SK-N-SH (cell line): ENCODE measurements at regions not wholly inside any gene's neighbourhood (a gene's known extent, or its start where the extent isn't known, plus 50 kb on each side); places are given as distances from the start of the nearest gene placed in this dataset.
A peak's percentile ranks its signal among the peaks of the same experiment; 100 is the strongest.

ENCODE experiments used
- CTCF ChIA-PET: fragments of 300-600, 350-600 bp; formaldehyde crosslinking; extraction: SDS; loops from one replicate; lab custom pipeline; 2021; lab: Yijun Ruan, JAX
- POLR2A ChIA-PET: fragments of 350-600 bp; sonication (Branson Sonifier 250); formaldehyde crosslinking; extraction: SDS; loops from one replicate; lab custom pipeline; 2020; ENCODE audit warnings: antibody characterized with exemption, inconsistent platforms; lab: Yijun Ruan, JAX
- DNase-seq: peaks from one replicate; pipeline ENCODE4 v3.0.0; 2012
- H2AFZ ChIP-seq: fragments of 200-600 bp; sonication (generic); 2 replicates; pipeline ENCODE4 v1.8.1; 2016; ENCODE audit warnings: antibody characterized with exemption, mild to moderate bottlenecking, low read depth
- H3F3A ChIP-seq: fragments of 200-600 bp; sonication (generic); replicated peaks from 2 replicates; pipeline ENCODE3; 2016; ENCODE audit warnings: antibody characterized with exemption, mild to moderate bottlenecking; ENCODE audit not compliant: insufficient read depth
- H3K27ac ChIP-seq, 2 experiments: fragments of 200-500 bp in 1 of 2; fragments of 200-600 bp in 1 of 2; sonication (Bioruptor generic) in 1 of 2; sonication (generic), shearing (Covaris generic) in 1 of 2; 2 replicates each; pipeline versions ENCODE4 v1.5.1 to v1.6.1; 2014 to 2016; ENCODE audit warnings: low read depth in 2 of 2, inconsistent platforms in 1 of 2, low read length in 1 of 2, mild to moderate bottlenecking in 1 of 2, mixed read lengths in 1 of 2
- H3K27me3 ChIP-seq: fragments of 200-600 bp; sonication (generic), shearing (Covaris generic); 2 replicates; pipeline ENCODE4 v1.6.1; 2016; ENCODE audit warnings: mixed run types; ENCODE audit not compliant: insufficient read depth
- H3K36me3 ChIP-seq, 2 experiments: fragments of 200-500 bp in 1 of 2; fragments of 200-600 bp in 1 of 2; sonication (Bioruptor generic) in 1 of 2; sonication (generic) in 1 of 2; replicated peaks in 1 of 2; 2 replicates each; pipeline versions ENCODE3 to v1.5.1; 2014 to 2016; ENCODE audit warnings: low read length in 1 of 2, mild to moderate bottlenecking in 1 of 2; ENCODE audit not compliant: insufficient read depth in 2 of 2, control insufficient read depth in 1 of 2
- H3K4me1 ChIP-seq, 2 experiments: fragments of 200-500 bp in 1 of 2; fragments of 200-600 bp in 1 of 2; sonication (Bioruptor generic) in 1 of 2; sonication (generic), shearing (Covaris generic) in 1 of 2; 2 replicates each; pipeline versions ENCODE4 v1.5.1 to v1.6.1; 2014 to 2016; ENCODE audit warnings: low read depth in 1 of 2, low read length in 1 of 2, mixed run types in 1 of 2; ENCODE audit not compliant: insufficient read depth in 2 of 2, control insufficient read depth in 1 of 2
- H3K4me2 ChIP-seq: fragments of 200-600 bp; sonication (generic), shearing (Covaris generic); 2 replicates; pipeline ENCODE4 v1.6.1; 2017; ENCODE audit warnings: mixed run types
- H3K4me3 ChIP-seq, 2 experiments: fragments of 200-500 bp in 1 of 2; fragments of 200-600 bp in 1 of 2; sonication (Bioruptor generic) in 1 of 2; sonication (generic), shearing (Covaris generic) in 1 of 2; 2 replicates each; pipeline versions ENCODE4 v1.5.1 to v1.8.1; 2014 to 2016; ENCODE audit warnings: low read depth in 2 of 2, inconsistent platforms in 1 of 2, low read length in 1 of 2, mild to moderate bottlenecking in 1 of 2, mixed read lengths in 1 of 2, moderate library complexity in 1 of 2
- H3K79me2 ChIP-seq: fragments of 200-600 bp; sonication (generic); 2 replicates; pipeline ENCODE4 v1.8.1; 2017; ENCODE audit warnings: mild to moderate bottlenecking; ENCODE audit not compliant: insufficient read depth
- H3K9ac ChIP-seq: fragments of 200-600 bp; sonication (generic); 2 replicates; pipeline ENCODE4 v1.6.1; 2017; ENCODE audit warnings: mixed run types
- H3K9me2 ChIP-seq: fragments of 200-600 bp; sonication (generic); 2 replicates; pipeline ENCODE4 v1.6.1; 2017; ENCODE audit warnings: mixed run types
- H3K9me3 ChIP-seq: fragments of 200-600 bp; sonication (generic); 2 replicates; pipeline ENCODE4 v1.6.1; 2017; ENCODE audit warnings: mixed run types, mild to moderate bottlenecking, moderate library complexity
- H4K20me1 ChIP-seq: fragments of 200-600 bp; sonication (generic); 2 replicates; pipeline ENCODE4 v1.6.1; 2017; ENCODE audit warnings: mild to moderate bottlenecking, mixed run types; ENCODE audit not compliant: insufficient read depth
- ELF1 ChIP-seq: IDR thresholded peaks from 2 replicates; pipeline ENCODE4 v1.4.0; 2012
- EP300 ChIP-seq, 2 experiments: IDR thresholded peaks; 2 replicates each; pipeline versions ENCODE4 v1.4.0 to v1.6.1; 2012; ENCODE audit warnings: borderline replicate concordance in 1 of 2, low read depth in 1 of 2, low read length in 1 of 2
- EZH2phosphoT487 ChIP-seq: fragments of 200-600 bp; sonication (generic); IDR thresholded peaks from 2 replicates; pipeline ENCODE4 v1.6.1; 2017; ENCODE audit warnings: low read depth, mixed run types, mild to moderate bottlenecking, antibody characterized with exemption, moderate library complexity, borderline replicate concordance
- FOSL2 ChIP-seq: IDR thresholded peaks from 2 replicates; pipeline ENCODE4 v1.4.0; 2012; ENCODE audit warnings: low read depth, mild to moderate bottlenecking, moderate library complexity, borderline replicate concordance
- FOXM1 ChIP-seq: IDR thresholded peaks from 2 replicates; pipeline ENCODE4 v1.4.0; 2012; ENCODE audit warnings: low read depth, mild to moderate bottlenecking
- GABPA ChIP-seq: IDR thresholded peaks from 2 replicates; pipeline ENCODE4 v1.4.0; 2012; ENCODE audit warnings: low read depth, mild to moderate bottlenecking
- JUND ChIP-seq: IDR thresholded peaks from 2 replicates; pipeline ENCODE4 v1.4.0; 2012
- MEF2A ChIP-seq: IDR thresholded peaks from 2 replicates; pipeline ENCODE4 v1.4.0; 2012; ENCODE audit warnings: low read depth, borderline replicate concordance
- MXI1 ChIP-seq: IDR thresholded peaks from 2 replicates; pipeline ENCODE4 v1.6.1; 2012; ENCODE audit warnings: mild to moderate bottlenecking, low read depth, low read length, improper control_type of control experiment
- NFIC ChIP-seq: IDR thresholded peaks from 2 replicates; pipeline ENCODE4 v1.4.0; 2012; ENCODE audit warnings: borderline replicate concordance
- NRF1 ChIP-seq: IDR thresholded peaks from 2 replicates; pipeline ENCODE4 v1.6.1; 2012; ENCODE audit warnings: low read depth, mild to moderate bottlenecking, low read length
- RAD21 ChIP-seq: IDR thresholded peaks from 2 replicates; pipeline ENCODE4 v1.6.1; 2012; ENCODE audit warnings: mild to moderate bottlenecking, low read length
- RFX5 ChIP-seq: IDR thresholded peaks from 2 replicates; pipeline ENCODE4 v1.6.1; 2012; ENCODE audit warnings: mild to moderate bottlenecking, improper control_type of control experiment, low read length
- RXRA ChIP-seq: IDR thresholded peaks from 2 replicates; pipeline ENCODE4 v1.4.0; 2012; ENCODE audit warnings: low read depth, mild to moderate bottlenecking, borderline replicate concordance
- SIN3A ChIP-seq: IDR thresholded peaks from 2 replicates; pipeline ENCODE4 v1.6.1; 2012; ENCODE audit warnings: low read depth, mild to moderate bottlenecking, low read length, moderate library complexity, borderline replicate concordance
- TAF1 ChIP-seq: IDR thresholded peaks from 2 replicates; pipeline ENCODE4 v1.6.1; 2012; ENCODE audit warnings: low read depth, mild to moderate bottlenecking, low read length, moderate library complexity, borderline replicate concordance
- TCF12 ChIP-seq: IDR thresholded peaks from 2 replicates; pipeline ENCODE4 v1.4.0; 2012
- TEAD4 ChIP-seq: IDR thresholded peaks from 2 replicates; pipeline ENCODE4 v1.4.0; 2012; ENCODE audit warnings: mild to moderate bottlenecking, borderline replicate concordance; ENCODE audit not compliant: insufficient read depth
- WGBS: methylation state at CpG from one replicate; pipeline ENCODE4 v1.1.6; 2017; ENCODE audit warnings: low lambda C conversion rate; 5-methylcytosine and 5-hydroxymethylcytosine counted together
- TF ChIP-seq, protein P1 (sequence below): fragments of 150-350 bp; IDR thresholded peaks from 2 replicates; pipeline ENCODE4 v1.6.1; 2016; ENCODE audit warnings: mild to moderate bottlenecking, low read depth, low read length
- TF ChIP-seq, protein P2 (sequence below): fragments of 200-600 bp; sonication (generic); IDR thresholded peaks from 2 replicates; pipeline ENCODE4 v1.6.1; 2017; ENCODE audit warnings: antibody characterized with exemption, mild to moderate bottlenecking, moderate library complexity

DNA sequence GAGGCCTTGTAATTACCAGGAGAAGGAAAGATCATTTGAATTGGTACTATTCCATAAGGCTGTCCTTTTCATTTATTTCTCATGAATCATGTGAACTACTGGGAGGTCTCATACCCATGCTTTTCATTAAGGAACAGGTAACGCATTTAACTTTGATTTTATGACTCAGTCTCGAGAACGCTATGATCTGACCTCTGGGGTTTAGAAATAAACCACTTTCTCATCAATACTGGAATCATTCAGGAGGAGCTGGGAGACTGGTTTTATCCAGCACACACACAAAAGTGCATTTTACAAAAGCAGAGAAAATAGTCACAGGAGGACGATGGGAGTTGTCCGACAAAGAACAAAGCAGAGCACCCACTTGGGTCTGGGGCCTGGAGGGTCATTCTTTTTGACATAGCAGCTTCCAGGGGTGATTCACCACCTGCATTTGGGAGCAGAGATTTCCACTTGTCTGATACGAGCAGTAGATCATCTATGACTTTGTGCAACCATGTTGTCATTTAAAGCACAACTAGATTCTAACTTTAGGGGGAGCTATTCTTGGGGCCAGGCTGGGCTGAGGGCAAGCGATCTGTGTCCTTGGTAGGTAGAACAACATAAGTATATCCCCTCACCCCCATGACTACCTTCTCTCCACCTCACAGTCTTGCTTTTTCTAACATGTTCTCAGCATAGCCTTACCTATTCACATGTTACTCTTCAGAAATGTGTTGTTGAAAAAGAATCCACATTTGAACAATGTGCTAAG, 95.9 kb upstream of the SCG2 start:
- CTCF ChIA-PET = no interaction called here

DNA sequence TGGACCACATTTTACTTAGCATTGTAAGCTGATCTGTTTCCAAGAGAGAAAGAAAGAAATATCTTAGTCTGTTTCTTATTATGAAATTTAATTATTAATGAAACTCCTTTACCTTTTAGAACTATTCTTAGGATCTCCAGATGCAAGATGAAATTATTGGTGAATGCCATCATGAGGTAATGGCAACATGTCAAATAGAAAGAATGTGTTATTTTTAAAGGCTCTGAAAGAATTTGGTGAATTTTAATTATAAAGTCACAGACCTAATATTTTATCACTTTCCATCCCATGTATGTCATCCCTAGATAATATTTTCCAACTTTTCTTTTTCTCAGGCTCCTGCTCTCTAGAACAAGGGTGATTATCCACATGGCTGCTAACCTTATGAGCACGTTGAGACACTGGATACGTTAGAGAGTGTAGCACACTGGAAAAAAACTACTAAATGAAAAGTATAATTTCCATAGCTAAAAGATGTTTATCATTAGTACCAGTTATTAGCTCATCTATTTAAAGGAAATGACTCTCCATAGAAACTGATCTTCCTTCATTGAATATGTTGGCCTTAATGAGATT, 95.2 kb upstream of the SCG2 start:
- 15% methylated on average over 2 of the region's 2 CpGs for WGBS
- POLR2A ChIA-PET = no interaction called here
- no peak overlapping the region; the same call in 1 of the 2 replicates for H3K4me2 ChIP-seq

More for the DNA sequence above, 95.9 kb upstream of the SCG2 start:
- H3K4me1 ChIP-seq = peaks cover 0 to 45% of the 10 kb centered on the region in 2 experiments; a peak in 3 of 4 replicates
- H3K9ac ChIP-seq = no peak overlapping the region; the same call in 1 of the 2 replicates
- 55% methylated on average over 6 of the region's 7 CpGs for WGBS
- H3K36me3 ChIP-seq = no peaks in the 10 kb centered on the region
- POLR2A ChIA-PET = no interaction called here
- no peaks in the 10 kb centered on the region for H3K27me3 ChIP-seq
- no peaks in the 10 kb centered on the region for H3K9me3 ChIP-seq
- no peak for DNase-seq
- peak overlapping the region; percentile 43 to 93; a peak in 3 of 4 replicates for H3K27ac ChIP-seq
- no peak overlapping the region for H2AFZ ChIP-seq
- no peaks in the 10 kb centered on the region for H3K79me2 ChIP-seq
- H4K20me1 ChIP-seq = no peaks in the 10 kb centered on the region
- no peaks in the 10 kb centered on the region for H3K9me2 ChIP-seq
- TF ChIP-seq NFIC = no peak
- TF ChIP-seq TCF12 = peak; percentile 24; the same call in 1 of the 2 replicates
- no peak for TF ChIP-seq ELF1
- TF ChIP-seq JUND = peak; percentile 45
- peak; percentile 21; the same call in 1 of the 2 replicates for TF ChIP-seq FOSL2
- no peak for TF ChIP-seq EZH2phosphoT487
- TF ChIP-seq, all 33 proteins: peak for 3
- Histone ChIP-seq H3F3A (peaks cover 41% of the 10 kb centered on the region), H3K4me2 (no peak overlapping the region; the same call in 1 of the 2 replicates), H3K4me3 (no peak overlapping the region)

DNA sequence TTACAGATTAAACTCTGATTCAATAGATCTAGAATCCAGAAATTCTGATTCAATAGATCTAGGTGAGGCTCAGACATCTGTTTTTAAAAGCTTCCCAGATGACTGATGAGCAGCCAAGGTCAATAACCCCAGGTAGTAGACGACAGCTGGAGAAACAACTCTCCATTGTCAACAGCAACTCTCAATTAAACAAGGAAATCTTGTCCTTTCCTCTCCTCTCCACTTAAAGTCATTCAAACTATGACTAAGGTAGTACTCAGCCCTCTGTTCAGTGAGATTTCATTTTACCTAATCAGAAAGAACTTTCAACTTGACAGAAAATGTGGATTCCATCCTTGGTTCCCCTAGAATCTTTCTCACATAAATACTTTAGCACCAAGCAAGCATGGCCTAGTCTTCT, 94.6 kb upstream of the SCG2 start:
- Histone ChIP-seq H2AFZ (no peak overlapping the region), H4K20me1 (no peaks in the 10 kb centered on the region), H3K9ac (peak overlapping the region; percentile 12; the same call in 1 of the 2 replicates), H3K27ac (peak overlapping the region; percentile 51 to 93; a peak in 3 of 4 replicates), H3K79me2 (no peaks in the 10 kb centered on the region), H3K4me2 (peak overlapping the region; percentile 16; the same call in 1 of the 2 replicates), H3F3A (peaks cover 41% of the 10 kb centered on the region), H3K4me3 (no peak overlapping the region), H3K9me3 (no peaks in the 10 kb centered on the region), H3K36me3 (no peaks in the 10 kb centered on the region), H3K27me3 (no peaks in the 10 kb centered on the region), H3K9me2 (no peaks in the 10 kb centered on the region), H3K4me1 (peaks cover 0 to 45% of the 10 kb centered on the region in 2 experiments; a peak in 3 of 4 replicates)
- ChIA-PET CTCF (no interaction called here), POLR2A (no interaction called here)
- DNase-seq = no peak
- 15% methylated on average over 1 of the region's 1 CpG for WGBS
- TF ChIP-seq MXI1 (no peak), TAF1 (no peak), TEAD4 (no peak; the same call in 1 of the 2 replicates), NRF1 (no peak), GABPA (no peak), RFX5 (no peak), EZH2phosphoT487 (no peak), SIN3A (no peak), RAD21 (no peak)
- TF ChIP-seq, protein P1, sequence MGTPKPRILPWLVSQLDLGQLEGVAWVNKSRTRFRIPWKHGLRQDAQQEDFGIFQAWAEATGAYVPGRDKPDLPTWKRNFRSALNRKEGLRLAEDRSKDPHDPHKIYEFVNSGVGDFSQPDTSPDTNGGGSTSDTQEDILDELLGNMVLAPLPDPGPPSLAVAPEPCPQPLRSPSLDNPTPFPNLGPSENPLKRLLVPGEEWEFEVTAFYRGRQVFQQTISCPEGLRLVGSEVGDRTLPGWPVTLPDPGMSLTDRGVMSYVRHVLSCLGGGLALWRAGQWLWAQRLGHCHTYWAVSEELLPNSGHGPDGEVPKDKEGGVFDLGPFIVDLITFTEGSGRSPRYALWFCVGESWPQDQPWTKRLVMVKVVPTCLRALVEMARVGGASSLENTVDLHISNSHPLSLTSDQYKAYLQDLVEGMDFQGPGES = no peak
- TF ChIP-seq, protein P2, sequence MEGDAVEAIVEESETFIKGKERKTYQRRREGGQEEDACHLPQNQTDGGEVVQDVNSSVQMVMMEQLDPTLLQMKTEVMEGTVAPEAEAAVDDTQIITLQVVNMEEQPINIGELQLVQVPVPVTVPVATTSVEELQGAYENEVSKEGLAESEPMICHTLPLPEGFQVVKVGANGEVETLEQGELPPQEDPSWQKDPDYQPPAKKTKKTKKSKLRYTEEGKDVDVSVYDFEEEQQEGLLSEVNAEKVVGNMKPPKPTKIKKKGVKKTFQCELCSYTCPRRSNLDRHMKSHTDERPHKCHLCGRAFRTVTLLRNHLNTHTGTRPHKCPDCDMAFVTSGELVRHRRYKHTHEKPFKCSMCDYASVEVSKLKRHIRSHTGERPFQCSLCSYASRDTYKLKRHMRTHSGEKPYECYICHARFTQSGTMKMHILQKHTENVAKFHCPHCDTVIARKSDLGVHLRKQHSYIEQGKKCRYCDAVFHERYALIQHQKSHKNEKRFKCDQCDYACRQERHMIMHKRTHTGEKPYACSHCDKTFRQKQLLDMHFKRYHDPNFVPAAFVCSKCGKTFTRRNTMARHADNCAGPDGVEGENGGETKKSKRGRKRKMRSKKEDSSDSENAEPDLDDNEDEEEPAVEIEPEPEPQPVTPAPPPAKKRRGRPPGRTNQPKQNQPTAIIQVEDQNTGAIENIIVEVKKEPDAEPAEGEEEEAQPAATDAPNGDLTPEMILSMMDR = no peak

More for the DNA sequence above, 95.2 kb upstream of the SCG2 start:
- no peaks in the 10 kb centered on the region for H4K20me1 ChIP-seq
- TF ChIP-seq RXRA = no peak
- 0 out of 2 replicates have a peak, but pooled peaks have one; percentile 5 for TF ChIP-seq NFIC
- TF ChIP-seq FOXM1 = no peak
- TF ChIP-seq GABPA = no peak
- TF ChIP-seq EP300 (IDR thresholded peaks at IDR 0.05; ENCODE audit: borderline replicate concordance in 1 of 2, low read depth in 1 of 2, low read length in 1 of 2) = 0 out of 4 replicates have a peak, but pooled peaks of 1 of the 2 experiments have one; percentile 7
- TF ChIP-seq MEF2A = peak; percentile 55; the same call in 1 of the 2 replicates
- H3K36me3 ChIP-seq = no peaks in the 10 kb centered on the region
- DNase-seq = no peak
- no peaks in the 10 kb centered on the region for H3K9me3 ChIP-seq
- peak overlapping the region; percentile 12; the same call in 1 of the 2 replicates for H3K9ac ChIP-seq
- H3K9me2 ChIP-seq = no peaks in the 10 kb centered on the region
- peaks cover 0 to 45% of the 10 kb centered on the region in 2 experiments; a peak in 3 of 4 replicates for H3K4me1 ChIP-seq
- CTCF ChIA-PET = no interaction called here
- peak overlapping the region; percentile 43 to 93; a peak in 3 of 4 replicates for H3K27ac ChIP-seq
- H2AFZ ChIP-seq = no peak overlapping the region
- no peaks in the 10 kb centered on the region for H3K79me2 ChIP-seq
- no peaks in the 10 kb centered on the region for H3K27me3 ChIP-seq
- no peak overlapping the region for H3K4me3 ChIP-seq
- peaks cover 41% of the 10 kb centered on the region for H3F3A ChIP-seq
